ENCODE measurements at regions not wholly inside any gene's neighbourhood (a gene's known extent, or its start where the extent isn't known, plus 50 kb on each side); places are given as distances from the start of the nearest gene placed in this dataset.
"Not testable (repeated sequence)": the region's sequence is repeated elsewhere in the genome, so short reads cannot be mapped to it uniquely, and the experiment has no call there.

GRCh38 chr5:1735320-1735970 lies 64.2 kb downstream of the MRPL36 start:
- H3K4me3 ChIP-seq (ENCODE audit: low read depth, low read length), result no peak overlapping the region
- DNase-seq (ENCODE audit: low read depth, low spot score), result no peak
- in situ Hi-C loops (cut with HindIII; ENCODE audit: low sequenced_read_pairs), result no loop called here
- no peak for TF ChIP-seq CTCF (IDR thresholded peaks at IDR 0.05; ENCODE audit: low read depth, low read length)

GRCh38 chr5:1734908-1735289 lies 64.7 kb downstream of the MRPL36 start:
- no peak for DNase-seq (ENCODE audit: low read depth, low spot score)
- no peak overlapping the region for H3K4me3 ChIP-seq (ENCODE audit: low read depth, low read length)
- in situ Hi-C loops (cut with HindIII; ENCODE audit: low sequenced_read_pairs), result no loop called here
- no peak for TF ChIP-seq CTCF (IDR thresholded peaks at IDR 0.05; ENCODE audit: low read depth, low read length)

- in situ Hi-C loops (cut with HindIII; ENCODE audit: low sequenced_read_pairs), result no loop called here
- DNase-seq (ENCODE audit: low read depth, low spot score), result no peak
- no peak for TF ChIP-seq CTCF (IDR thresholded peaks at IDR 0.05; ENCODE audit: low read depth, low read length)
- H3K4me3 ChIP-seq (ENCODE audit: low read depth, low read length), result no peak overlapping the region
These were observed 65.2 kb downstream of the MRPL36 start for GRCh38 chr5:1734271-1734907.

- in situ Hi-C loops (cut with HindIII; ENCODE audit: low sequenced_read_pairs), result no loop called here
- no peak for DNase-seq (ENCODE audit: low read depth, low spot score)
- no peak for TF ChIP-seq CTCF (IDR thresholded peaks at IDR 0.05; ENCODE audit: low read depth, low read length)
- no peak overlapping the region for H3K4me3 ChIP-seq (ENCODE audit: low read depth, low read length)
These were observed 66.3 kb downstream of the MRPL36 start for GRCh38 chr5:1733369-1733768.

- H3K4me3 ChIP-seq (ENCODE audit: low read depth, low read length), result no peak overlapping the region
- in situ Hi-C loops (cut with HindIII; ENCODE audit: low sequenced_read_pairs), result no loop called here
- no peak for DNase-seq (ENCODE audit: low read depth, low spot score)
- TF ChIP-seq CTCF (IDR thresholded peaks at IDR 0.05; ENCODE audit: low read depth, low read length), result no peak
These were observed 66.7 kb downstream of the MRPL36 start for GRCh38 chr5:1732945-1733344.

- H3K4me3 ChIP-seq (ENCODE audit: low read depth, low read length), result no peak overlapping the region
- TF ChIP-seq CTCF (IDR thresholded peaks at IDR 0.05; ENCODE audit: low read depth, low read length), result no peak
- DNase-seq (ENCODE audit: low read depth, low spot score), result no peak
- in situ Hi-C loops (cut with HindIII; ENCODE audit: low sequenced_read_pairs), result no loop called here
These were observed 67.2 kb downstream of the MRPL36 start for GRCh38 chr5:1732238-1732941.

- H3K4me3 ChIP-seq (ENCODE audit: low read depth, low read length); in situ Hi-C loops (cut with HindIII; ENCODE audit: low sequenced_read_pairs); DNase-seq (ENCODE audit: low read depth, low spot score): not testable (repeated sequence)
These were observed 67.8 kb downstream of the MRPL36 start for GRCh38 chr5:1731855-1732237.
